GM10266 (cell line): ENCODE measurements at regions not wholly inside any gene's neighbourhood (a gene's known extent, or its start where the extent isn't known, plus 50 kb on each side); places are given as distances from the start of the nearest gene placed in this dataset.

ENCODE experiments used
- DNase-seq: peaks from one replicate; pipeline ENCODE4 v3.0.0; 2012; ENCODE audit errors: extremely low spot score
- TF ChIP-seq, protein P1 (sequence below): IDR thresholded peaks from 2 replicates; pipeline ENCODE4 v1.5.1; 2012; ENCODE audit warnings: mild to moderate bottlenecking, low read depth; ENCODE audit not compliant: control insufficient read depth, insufficient read depth; ENCODE audit errors: missing control alignments

DNA sequence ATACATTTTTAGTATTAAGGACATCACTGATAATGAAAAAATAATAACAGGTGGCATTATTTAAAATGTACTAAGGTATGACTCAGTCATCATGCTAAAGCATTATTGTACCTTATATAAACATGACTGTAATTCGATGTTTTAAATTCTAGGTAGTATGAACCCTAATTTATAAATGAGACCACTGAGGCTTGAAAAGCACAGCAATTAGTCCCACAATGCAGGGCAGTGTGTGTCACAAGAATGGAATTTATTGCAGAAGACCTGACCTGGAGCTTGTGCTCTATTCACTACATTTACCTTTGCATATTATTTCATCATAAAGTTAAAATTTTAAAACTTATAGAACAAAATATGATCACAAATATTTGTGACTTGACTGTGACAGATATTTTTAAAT lies 358.5 kb upstream of the DSEL start:
- DNase-seq, result no peak
- TF ChIP-seq, protein P1, sequence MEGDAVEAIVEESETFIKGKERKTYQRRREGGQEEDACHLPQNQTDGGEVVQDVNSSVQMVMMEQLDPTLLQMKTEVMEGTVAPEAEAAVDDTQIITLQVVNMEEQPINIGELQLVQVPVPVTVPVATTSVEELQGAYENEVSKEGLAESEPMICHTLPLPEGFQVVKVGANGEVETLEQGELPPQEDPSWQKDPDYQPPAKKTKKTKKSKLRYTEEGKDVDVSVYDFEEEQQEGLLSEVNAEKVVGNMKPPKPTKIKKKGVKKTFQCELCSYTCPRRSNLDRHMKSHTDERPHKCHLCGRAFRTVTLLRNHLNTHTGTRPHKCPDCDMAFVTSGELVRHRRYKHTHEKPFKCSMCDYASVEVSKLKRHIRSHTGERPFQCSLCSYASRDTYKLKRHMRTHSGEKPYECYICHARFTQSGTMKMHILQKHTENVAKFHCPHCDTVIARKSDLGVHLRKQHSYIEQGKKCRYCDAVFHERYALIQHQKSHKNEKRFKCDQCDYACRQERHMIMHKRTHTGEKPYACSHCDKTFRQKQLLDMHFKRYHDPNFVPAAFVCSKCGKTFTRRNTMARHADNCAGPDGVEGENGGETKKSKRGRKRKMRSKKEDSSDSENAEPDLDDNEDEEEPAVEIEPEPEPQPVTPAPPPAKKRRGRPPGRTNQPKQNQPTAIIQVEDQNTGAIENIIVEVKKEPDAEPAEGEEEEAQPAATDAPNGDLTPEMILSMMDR, result no peak

DNA sequence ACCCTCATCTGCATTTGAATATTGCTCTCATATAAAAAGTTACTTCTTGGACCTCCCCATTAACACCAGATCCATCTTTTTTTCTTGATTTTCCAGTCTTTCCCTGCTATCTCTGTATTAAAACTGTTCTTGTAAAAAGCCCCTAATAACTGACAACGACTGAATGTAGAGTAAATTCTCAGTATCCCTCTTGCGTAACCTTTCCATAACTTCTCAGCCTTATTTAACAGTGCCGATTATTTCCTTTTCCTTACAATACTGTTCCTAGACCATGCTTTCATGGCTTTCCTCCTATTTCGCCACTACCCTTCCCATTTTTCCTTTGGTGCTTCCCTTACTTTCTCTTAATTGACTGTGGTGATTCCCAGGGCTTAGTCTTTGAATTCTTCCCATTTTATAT lies 348.9 kb upstream of the DSEL start:
- TF ChIP-seq, protein P1, result no peak
- DNase-seq, result no peak

DNA sequence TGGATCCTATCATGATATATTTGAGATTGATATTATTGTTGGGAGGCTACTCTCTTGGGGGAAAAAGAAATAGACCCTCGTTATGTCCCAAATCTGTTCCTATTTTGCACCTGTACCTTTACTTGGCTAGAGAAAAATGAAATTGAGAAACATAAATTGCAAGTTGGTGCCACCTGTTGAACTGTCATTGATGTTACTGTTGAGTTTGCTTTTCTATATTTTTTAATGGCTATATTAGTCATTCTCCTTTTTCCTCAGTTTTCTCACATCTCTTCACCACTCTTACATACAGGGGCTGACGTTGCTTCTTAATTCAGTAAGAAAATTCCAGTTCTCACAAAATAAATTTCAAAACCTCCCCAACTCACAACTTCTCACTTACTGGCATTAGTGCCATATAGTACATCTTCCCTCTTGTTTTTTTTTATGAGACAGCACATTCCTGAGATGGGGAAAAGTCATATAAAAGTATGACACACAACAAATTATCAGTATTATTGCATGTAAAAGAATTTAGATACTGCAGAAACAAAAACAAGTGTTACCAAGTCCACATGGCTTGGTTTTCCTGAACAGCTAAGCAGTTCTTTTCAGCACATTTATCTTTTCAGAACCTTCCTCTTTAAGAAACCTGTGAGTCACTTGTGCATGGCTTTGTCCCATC lies 348.3 kb upstream of the DSEL start:
- TF ChIP-seq, protein P1, result no peak
- DNase-seq, result no peak

DNA sequence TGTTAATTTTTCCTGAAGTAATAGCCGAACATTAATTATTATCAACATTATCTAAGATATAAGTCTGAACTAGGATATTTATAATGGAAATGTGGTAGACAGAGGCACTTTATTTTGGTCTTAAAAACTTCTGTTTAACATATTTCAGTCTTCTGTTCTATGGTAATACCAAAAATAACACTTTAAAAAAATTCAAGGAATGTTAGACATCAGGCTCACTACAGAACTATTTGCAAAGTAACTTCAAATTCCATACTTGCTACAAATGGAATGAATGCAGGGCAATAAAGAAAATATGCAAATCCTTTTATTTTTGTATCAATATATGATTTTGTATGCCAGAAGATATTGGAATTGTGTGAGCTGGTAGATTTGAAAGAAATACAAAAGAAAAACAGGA lies 345.5 kb upstream of the DSEL start:
- no peak for DNase-seq

DNA sequence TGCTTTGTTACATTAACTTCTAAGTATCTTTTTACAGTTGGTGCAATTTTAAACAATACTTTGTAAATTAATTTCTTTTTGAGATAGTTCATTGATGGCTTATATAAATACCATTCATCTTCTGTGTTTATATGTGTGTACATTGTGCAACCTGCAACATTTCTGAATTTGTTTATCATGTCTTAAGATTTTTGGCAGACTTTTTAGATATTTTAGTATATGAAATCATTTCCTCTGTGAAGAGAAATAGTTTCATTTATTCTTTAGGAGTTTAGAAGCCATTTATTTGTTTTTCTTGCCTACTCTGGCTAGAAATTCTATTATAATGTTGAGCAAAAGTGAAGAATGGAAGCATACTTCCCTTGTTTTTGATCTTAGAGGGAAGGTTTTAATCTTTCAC lies 337.8 kb upstream of the DSEL start:
- TF ChIP-seq, protein P1, result no peak
- DNase-seq, result no peak

More for the DNA sequence above, 345.5 kb upstream of the DSEL start:
- TF ChIP-seq, protein P1, result no peak

DNA sequence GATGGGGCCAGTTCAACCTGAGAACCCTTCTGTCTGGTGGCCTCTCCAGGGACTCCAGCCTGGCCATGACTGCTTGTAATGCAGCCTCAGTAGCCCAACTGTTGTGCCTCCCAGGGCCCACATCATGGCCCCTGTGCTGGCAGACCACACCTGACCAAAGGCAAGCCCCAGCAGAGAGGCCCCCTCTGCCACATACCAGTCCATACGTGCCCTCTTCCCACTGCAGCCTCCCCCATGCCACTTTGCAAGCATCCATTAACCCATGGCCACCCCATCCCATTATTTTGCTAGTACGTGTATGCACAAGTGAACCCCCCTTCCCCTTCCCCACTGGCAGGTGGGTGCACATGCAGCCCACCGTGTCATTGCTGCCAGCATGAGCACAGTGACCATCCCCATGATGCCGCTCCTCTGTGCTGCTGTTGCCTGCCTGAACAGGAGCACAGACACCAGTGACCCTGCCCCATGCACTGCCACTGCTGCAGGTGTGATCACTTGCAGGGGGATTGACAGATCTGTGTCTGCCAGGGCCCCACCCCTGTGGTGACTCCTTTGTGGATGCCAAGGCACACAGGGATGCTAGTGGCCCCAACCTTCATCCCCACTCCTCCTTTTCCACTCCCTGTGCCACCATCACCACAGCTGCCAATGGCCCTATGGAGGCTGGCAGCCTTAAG lies 330.0 kb upstream of the DSEL start:
- TF ChIP-seq, protein P1, result no peak
- no peak for DNase-seq

DNA sequence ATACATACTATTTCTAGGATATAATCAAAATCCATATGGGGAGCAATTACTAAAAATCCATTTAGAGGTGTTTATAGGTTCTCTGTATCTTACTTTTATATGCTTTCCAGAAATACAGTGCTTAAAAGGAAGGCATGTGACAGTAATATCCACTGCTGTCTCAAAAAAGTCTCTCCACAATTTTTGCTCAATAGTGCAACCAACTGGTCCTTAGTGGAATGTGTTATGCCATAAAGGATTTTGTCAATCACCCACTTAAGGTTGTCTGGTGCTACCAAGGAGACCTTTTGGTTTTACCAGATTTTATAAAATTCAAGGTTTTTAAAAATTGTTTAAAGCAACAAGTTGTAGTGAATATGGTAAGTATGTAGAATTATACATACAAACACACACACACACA lies 328.5 kb upstream of the DSEL start:
- TF ChIP-seq, protein P1, result no peak
- DNase-seq, result no peak
